Neural progenitor cell (in vitro differentiated cells): ENCODE measurements at regions not wholly inside any gene's neighbourhood (a gene's known extent, or its start where the extent isn't known, plus 50 kb on each side); places are given as distances from the start of the nearest gene placed in this dataset.

Experiments
- DNase-seq: peaks from one replicate; pipeline ENCODE4 v3.0.0-alpha.2; 2016; ENCODE audit warnings: low spot score
- H2AFZ ChIP-seq: fragments of 200-600 bp; sonication (generic); replicated peaks from 2 replicates; pipeline ENCODE4 v1.6.1; 2016; ENCODE audit warnings: antibody characterized with exemption
- H3F3A ChIP-seq: fragments of 200-600 bp; sonication (generic); 2 replicates; pipeline ENCODE4 v1.6.1; 2016; ENCODE audit warnings: antibody characterized with exemption, low read depth
- H3K27ac ChIP-seq: fragments of 200-600 bp; sonication (generic); 2 replicates; pipeline ENCODE4 v1.5.1; 2016; ENCODE audit warnings: mild to moderate bottlenecking
- H3K27me3 ChIP-seq: fragments of 200-600 bp; sonication (generic); 2 replicates; pipeline ENCODE4 v1.6.1; 2016; ENCODE audit warnings: mild to moderate bottlenecking, moderate library complexity
- H3K36me3 ChIP-seq: fragments of 200-600 bp; sonication (generic); 2 replicates; pipeline ENCODE4 v1.5.1; 2016
- H3K4me1 ChIP-seq: fragments of 200-600 bp; sonication (generic); 2 replicates; pipeline ENCODE4 v1.6.1; 2016; ENCODE audit warnings: mixed run types
- H3K4me2 ChIP-seq: fragments of 200-600 bp; sonication (generic); 2 replicates; pipeline ENCODE4 v1.6.1; 2016
- H3K4me3 ChIP-seq: fragments of 200-600 bp; sonication (generic); 2 replicates; pipeline ENCODE4 v1.5.1; 2016
- H3K79me2 ChIP-seq: fragments of 200-600 bp; sonication (generic); 2 replicates; pipeline ENCODE4 v1.6.1; 2016; ENCODE audit warnings: low read depth
- H3K9ac ChIP-seq: fragments of 200-600 bp; sonication (generic); 2 replicates; pipeline ENCODE4 v1.6.1; 2016
- H3K9me3 ChIP-seq: fragments of 200-600 bp; sonication (generic); 2 replicates; pipeline ENCODE4 v1.5.1; 2016; ENCODE audit warnings: low read depth
- H4K20me1 ChIP-seq: fragments of 200-600 bp; sonication (generic); 2 replicates; pipeline ENCODE4 v1.6.1; 2016; ENCODE audit warnings: low read depth
- H3K27ac Mint-ChIP-seq: 3 replicates; pipeline ENCODE4 v1.8.0; 2021; ENCODE audit warnings: mixed read lengths
- H3K27me3 Mint-ChIP-seq: 2 replicates; pipeline ENCODE4 v1.8.0; 2022; ENCODE audit warnings: low read depth, mild to moderate bottlenecking, inconsistent platforms, moderate library complexity, mixed read lengths; ENCODE audit not compliant: insufficient read depth
- H3K36me3 Mint-ChIP-seq: 3 replicates; pipeline ENCODE4 v1.8.0; 2021; ENCODE audit warnings: mixed read lengths
- H3K4me1 Mint-ChIP-seq: 3 replicates; pipeline ENCODE4 v1.8.0; 2021; ENCODE audit warnings: mixed read lengths
- H3K4me3 Mint-ChIP-seq: 3 replicates; pipeline ENCODE4 v1.8.0; 2021; ENCODE audit warnings: mild to moderate bottlenecking, moderate library complexity, mixed read lengths
- H3K9me3 Mint-ChIP-seq: 3 replicates; pipeline ENCODE4 v1.8.0; 2020; ENCODE audit warnings: mixed read lengths
- CTCF ChIP-seq: fragments of 200-600 bp; sonication (generic); IDR thresholded peaks from 2 replicates; pipeline ENCODE4 v1.5.1; 2017; ENCODE audit warnings: antibody characterized with exemption, mild to moderate bottlenecking
- EZH2 ChIP-seq: fragments of 200-600 bp; sonication (generic); IDR thresholded peaks from 2 replicates; pipeline ENCODE4 v1.6.1; 2017; ENCODE audit warnings: antibody characterized with exemption, mild to moderate bottlenecking, moderate library complexity
- EZH2phosphoT487 ChIP-seq: fragments of 200-600 bp; sonication (generic); IDR thresholded peaks from 2 replicates; pipeline ENCODE4 v1.6.1; 2017; ENCODE audit warnings: antibody characterized with exemption

GRCh38 chr15:66938114-66938830, 127.1 kb upstream of the SMAD3 start:
- Histone ChIP-seq H3K9me3 (peaks cover 8% of the 10 kb centered on the region), H3K9ac (no peak overlapping the region), H3K79me2 (no peaks in the 10 kb centered on the region), H3F3A (no peaks in the 10 kb centered on the region), H3K4me3 (no peak overlapping the region), H3K27me3 (no peaks in the 10 kb centered on the region), H3K4me1 (peaks cover 5% of the 10 kb centered on the region), H2AFZ (no peak overlapping the region), H3K27ac (no peak overlapping the region), H3K4me2 (no peak overlapping the region), H3K36me3 (no peaks in the 10 kb centered on the region), H4K20me1 (no peaks in the 10 kb centered on the region)
- peaks cover 14% of the 10 kb centered on the region for H3K9me3 Mint-ChIP-seq
- peaks cover 2% of the 10 kb centered on the region for H3K36me3 Mint-ChIP-seq
- TF ChIP-seq EZH2phosphoT487 (no peak), CTCF (no peak), EZH2 (no peak)
- no peak for DNase-seq
- H3K4me3 Mint-ChIP-seq, result no peak overlapping the region
- H3K4me1 Mint-ChIP-seq, result peaks cover 5% of the 10 kb centered on the region
- no peak overlapping the region for H3K27ac Mint-ChIP-seq
- H3K27me3 Mint-ChIP-seq, result peaks cover under 1% of the 10 kb centered on the region

- Mint-ChIP-seq H3K36me3 (peaks cover 2% of the 10 kb centered on the region), H3K9me3 (peaks cover 7% of the 10 kb centered on the region), H3K4me3 (no peak overlapping the region), H3K27me3 (no peaks in the 10 kb centered on the region), H3K4me1 (peaks cover 7% of the 10 kb centered on the region), H3K27ac (no peak overlapping the region)
- no peak overlapping the region for H3K4me2 ChIP-seq
- no peak overlapping the region for H3K9ac ChIP-seq
- TF ChIP-seq EZH2phosphoT487, result no peak
- no peak for TF ChIP-seq CTCF
- no peak for TF ChIP-seq EZH2
- no peak overlapping the region for H2AFZ ChIP-seq
- no peaks in the 10 kb centered on the region for H3K27me3 ChIP-seq
- H3K9me3 ChIP-seq, result peaks cover under 1% of the 10 kb centered on the region
- H3K36me3 ChIP-seq, result no peaks in the 10 kb centered on the region
- H3K4me1 ChIP-seq, result peaks cover 11% of the 10 kb centered on the region
- H3K79me2 ChIP-seq, result no peaks in the 10 kb centered on the region
- no peaks in the 10 kb centered on the region for H4K20me1 ChIP-seq
- H3K27ac ChIP-seq, result no peak overlapping the region
- no peak overlapping the region for H3K4me3 ChIP-seq
- no peaks in the 10 kb centered on the region for H3F3A ChIP-seq
- DNase-seq, result no peak
Measured at GRCh38 chr15:66939016-66939415, 126.4 kb upstream of the SMAD3 start.

DNA sequence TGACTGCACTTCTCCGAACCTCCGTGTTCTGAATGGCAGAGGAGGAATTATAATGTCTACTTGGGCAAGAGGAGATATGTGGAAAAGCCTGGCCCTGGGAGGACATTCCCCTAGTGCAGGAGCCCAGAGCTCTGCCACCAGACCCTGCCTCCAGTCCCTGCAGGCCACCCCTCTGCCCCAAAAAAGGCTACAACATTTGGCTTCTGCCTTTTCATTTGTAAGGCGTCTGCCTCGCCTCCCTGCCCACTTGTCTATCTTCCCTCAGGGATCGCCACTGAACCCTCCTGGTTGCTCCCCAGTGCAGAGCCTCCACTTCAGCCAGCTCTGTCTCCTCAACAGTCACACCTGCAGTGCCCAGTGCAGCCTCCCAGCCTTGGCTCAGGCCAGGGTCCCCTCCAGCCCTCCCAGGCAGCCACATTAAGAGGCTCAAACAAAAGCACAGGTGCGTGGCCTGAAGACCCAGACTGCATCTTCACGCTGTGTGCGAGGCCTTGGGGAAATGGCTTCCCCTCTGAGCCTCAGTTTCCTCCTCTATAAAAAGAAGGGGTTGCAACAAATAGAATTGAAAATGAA, 125.9 kb upstream of the SMAD3 start:
- no peak overlapping the region for H3K4me3 Mint-ChIP-seq
- no peak overlapping the region for H3K4me3 ChIP-seq
- H3K9me3 ChIP-seq, result no peaks in the 10 kb centered on the region
- peaks cover 3% of the 10 kb centered on the region for H3K9me3 Mint-ChIP-seq
- H3K27me3 ChIP-seq, result no peaks in the 10 kb centered on the region
- H4K20me1 ChIP-seq, result no peaks in the 10 kb centered on the region
- peaks cover 4% of the 10 kb centered on the region for H3K27me3 Mint-ChIP-seq
- TF ChIP-seq CTCF, result no peak
- no peak for TF ChIP-seq EZH2phosphoT487
- TF ChIP-seq EZH2, result no peak
- H3K4me1 ChIP-seq, result peaks cover 11% of the 10 kb centered on the region
- no peak overlapping the region for H3K9ac ChIP-seq
- no peaks in the 10 kb centered on the region for H3F3A ChIP-seq
- no peak overlapping the region for H3K27ac ChIP-seq
- peaks cover 7% of the 10 kb centered on the region for H3K4me1 Mint-ChIP-seq
- no peaks in the 10 kb centered on the region for H3K36me3 Mint-ChIP-seq
- no peak for DNase-seq
- no peak overlapping the region for H3K4me2 ChIP-seq
- no peaks in the 10 kb centered on the region for H3K36me3 ChIP-seq
- H2AFZ ChIP-seq, result no peak overlapping the region
- no peaks in the 10 kb centered on the region for H3K79me2 ChIP-seq
- H3K27ac Mint-ChIP-seq, result no peak overlapping the region
